Endothelial cell of umbilical vein (primary cell): ENCODE measurements at regions not wholly inside any gene's neighbourhood (a gene's known extent, or its start where the extent isn't known, plus 50 kb on each side); places are given as distances from the start of the nearest gene placed in this dataset.

Source experiments
- BruUV-seq: library from RNA; stranded (reverse); fragments of 400-500 nt; replicated peaks from 2 replicates; lab custom pipeline; 2021; lab: Mats Ljungman, UMichigan
- CTCF ChIA-PET: fragments of 300-600, 350-600 bp; sonication (Branson Sonifier 250); formaldehyde crosslinking; loops from one replicate; lab custom pipeline; 2021; ENCODE audit warnings: antibody characterized with exemption, inconsistent platforms; lab: Charles Lee
- POLR2A ChIA-PET: fragments of 300-600, 350-600 bp; sonication (Branson Sonifier 250); formaldehyde crosslinking; loops from one replicate; lab custom pipeline; 2021; ENCODE audit warnings: antibody characterized with exemption, inconsistent platforms; lab: Charles Lee
- DNase-seq: peaks from one replicate; pipeline ENCODE4 v3.0.0-alpha.2; 2011; ENCODE audit warnings: low read depth, low spot score
- FAIRE-seq: peaks from 2 replicates; lab custom pipeline; 2011; peaks lifted over from hg19 to GRCh38; lab: Jason Lieb, UNC
- H2AFZ ChIP-seq: 2 replicates; pipeline ENCODE4 v1.6.0; 2012; ENCODE audit warnings: low read depth, low read length, control low read depth, inconsistent platforms
- H3K27ac ChIP-seq: 2 replicates; pipeline ENCODE4 v1.5.1; 2011; ENCODE audit warnings: low read depth, mild to moderate bottlenecking, control low read depth, low read length, moderate library complexity; ENCODE audit not compliant: insufficient read depth
- H3K27me3 ChIP-seq, 2 experiments: 2 replicates each; pipeline versions ENCODE4 v1.6.0 to v1.6.1; 2011; ENCODE audit warnings: low read length in 2 of 2, mixed read lengths in 1 of 2; ENCODE audit not compliant: control insufficient read depth in 2 of 2, insufficient read depth in 2 of 2
- H3K36me3 ChIP-seq, 2 experiments: 2 replicates in 1 of 2; 3 replicates in 1 of 2; pipeline ENCODE4 v1.5.1; 2011; ENCODE audit warnings: low read length in 2 of 2, mild to moderate bottlenecking in 1 of 2, moderate library complexity in 1 of 2; ENCODE audit not compliant: control insufficient read depth in 2 of 2, insufficient read depth in 2 of 2; ENCODE audit errors: extremely low read depth in 1 of 2
- H3K4me1 ChIP-seq: 3 replicates; pipeline ENCODE4 v1.5.1; 2011; ENCODE audit warnings: mild to moderate bottlenecking, low read length; ENCODE audit not compliant: control insufficient read depth, insufficient read depth; ENCODE audit errors: extremely low read depth
- H3K4me2 ChIP-seq: 2 replicates; pipeline ENCODE4 v1.6.1; 2011; ENCODE audit warnings: low read length, control low read depth, mixed read lengths; ENCODE audit not compliant: insufficient read depth
- H3K4me3 ChIP-seq, 3 experiments: fragments of 200-600 bp in 1 of 3; sonication (generic), shearing (Covaris generic) in 1 of 3; replicated peaks in 1 of 3; 2 replicates each; pipeline ENCODE4 v1.5.1; 2011 to 2016; ENCODE audit warnings: control low read depth in 3 of 3, low read length in 3 of 3, mild to moderate bottlenecking in 2 of 3, inconsistent platforms in 1 of 3, low read depth in 1 of 3, moderate library complexity in 1 of 3; ENCODE audit not compliant: insufficient read depth in 1 of 3
- H3K79me2 ChIP-seq: 2 replicates; pipeline ENCODE4 v1.6.0; 2012; ENCODE audit warnings: low read length, inconsistent platforms; ENCODE audit not compliant: control insufficient read depth, insufficient read depth
- H3K9ac ChIP-seq: replicated peaks from 2 replicates; pipeline ENCODE3; 2011; ENCODE audit warnings: low read length, control low read depth; ENCODE audit not compliant: insufficient read depth; ENCODE audit errors: extremely low read depth
- H3K9me1 ChIP-seq: replicated peaks from 3 replicates; pipeline ENCODE4 v1.6.0; 2011; ENCODE audit warnings: mild to moderate bottlenecking, low read length; ENCODE audit not compliant: control insufficient read depth, insufficient read depth; ENCODE audit errors: extremely low read depth
- H3K9me3 ChIP-seq: replicated peaks from 2 replicates; pipeline ENCODE4 v1.5.1; 2012; ENCODE audit warnings: low read length, inconsistent platforms; ENCODE audit not compliant: control insufficient read depth, insufficient read depth
- H4K20me1 ChIP-seq: replicated peaks from 2 replicates; pipeline ENCODE3; 2011; ENCODE audit warnings: mild to moderate bottlenecking, low read length; ENCODE audit not compliant: control insufficient read depth, insufficient read depth; ENCODE audit errors: extremely low read depth
- EZH2 ChIP-seq: IDR thresholded peaks from 2 replicates; pipeline ENCODE4 v1.6.1; 2012; ENCODE audit warnings: borderline replicate concordance, low read depth, mild to moderate bottlenecking, moderate library complexity, low read length, inconsistent platforms; ENCODE audit not compliant: severe bottlenecking
- FOS ChIP-seq: IDR thresholded peaks from 2 replicates; pipeline ENCODE4 v1.6.1; 2011; ENCODE audit warnings: mild to moderate bottlenecking, low read length, moderate library complexity, borderline replicate concordance; ENCODE audit not compliant: insufficient read depth
- GATA2 ChIP-seq: IDR thresholded peaks from 2 replicates; pipeline ENCODE4 v1.7.0; 2011; ENCODE audit warnings: low read depth, mild to moderate bottlenecking, moderate library complexity, mixed read lengths, low read length; ENCODE audit not compliant: insufficient read length, insufficient read depth
- JUN ChIP-seq: IDR thresholded peaks from 2 replicates; pipeline ENCODE4 v1.6.1; 2011; ENCODE audit warnings: borderline replicate concordance, low read depth; ENCODE audit not compliant: insufficient read length, insufficient read depth
- MYC ChIP-seq: IDR thresholded peaks from one replicate; pipeline ENCODE4 v1.6.1; 2011; ENCODE audit warnings: mild to moderate bottlenecking, low read depth, low read length
- POLR2A ChIP-seq: IDR thresholded peaks from 2 replicates; pipeline ENCODE4 v1.6.1; 2012; ENCODE audit warnings: low read depth, mild to moderate bottlenecking, control low read depth, low read length
- POLR2AphosphoS5 ChIP-seq: IDR thresholded peaks from 2 replicates; pipeline ENCODE4 v1.6.1; 2012; ENCODE audit warnings: low read depth, mild to moderate bottlenecking, control low read depth, low read length, moderate library complexity; ENCODE audit not compliant: insufficient read depth
- dilution Hi-C: fragments of 300-500 bp; cut with MboI; formaldehyde crosslinking; loops from one replicate; pipeline ENCODE4 v1.15.0; 2019; ENCODE audit warnings: low sequenced_read_pairs; ENCODE audit not compliant: extremely low pct_ligation_motif_present
- intact Hi-C: fragments of 100-400 bp; cut with micrococcal nuclease; formaldehyde crosslinking; loops from one replicate; pipeline ENCODE4 v1.10.0; 2022
- TF ChIP-seq, protein P1 (sequence below): IDR thresholded peaks from 2 replicates; pipeline ENCODE4 v1.6.1; 2011; ENCODE audit not compliant: insufficient read depth, insufficient read length
- TF ChIP-seq, protein P2 (sequence below), 2 donors: IDR thresholded peaks; 1 replicate in 1 of 2; 2 replicates in 1 of 2; pipeline ENCODE4 v1.5.1; 2011; ENCODE audit warnings: low read length in 2 of 2, mild to moderate bottlenecking in 2 of 2, moderate library complexity in 2 of 2, control low read depth in 1 of 2, inconsistent platforms in 1 of 2, low read depth in 1 of 2; ENCODE audit not compliant: insufficient read depth in 1 of 2; ENCODE audit errors: extremely low read depth in 1 of 2

DNA sequence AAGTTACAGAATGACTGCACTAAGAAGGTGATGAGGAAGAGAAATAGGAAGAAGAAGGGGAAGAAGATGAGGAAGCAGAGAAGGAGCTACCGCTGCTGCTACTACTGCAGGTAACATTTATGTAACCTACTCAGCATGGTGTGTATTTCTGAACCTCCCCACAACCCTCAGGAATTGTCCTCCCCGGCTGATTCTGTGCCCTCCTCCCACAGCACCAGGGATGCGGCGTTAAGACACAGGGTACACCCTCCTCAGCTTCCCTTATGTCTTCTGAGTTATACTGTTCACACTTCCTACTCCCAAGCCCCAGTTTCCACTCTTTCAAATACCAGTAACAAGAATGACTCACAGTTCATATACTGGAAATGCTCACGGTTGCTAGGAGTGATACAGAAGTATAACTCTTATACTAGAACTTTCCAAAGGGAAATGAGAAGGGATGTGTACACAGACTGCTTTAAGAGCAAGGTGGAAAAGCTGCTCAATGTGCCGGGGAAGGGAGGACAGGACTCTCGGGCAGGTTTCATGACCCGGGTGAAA is 224.5 kb upstream of the PSMD7 start:
- H2AFZ ChIP-seq = no peak overlapping the region
- POLR2A ChIA-PET = no interaction called here
- no peak overlapping the region for H3K27ac ChIP-seq
- BruUV-seq = no TSS peak
- H3K4me3 ChIP-seq = no peak overlapping the region
- CTCF ChIA-PET = no interaction called here
- TF ChIP-seq FOS = no peak
- TF ChIP-seq, protein P1, sequence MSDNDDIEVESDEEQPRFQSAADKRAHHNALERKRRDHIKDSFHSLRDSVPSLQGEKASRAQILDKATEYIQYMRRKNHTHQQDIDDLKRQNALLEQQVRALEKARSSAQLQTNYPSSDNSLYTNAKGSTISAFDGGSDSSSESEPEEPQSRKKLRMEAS = no peak
- no peak for TF ChIP-seq POLR2A
- no peak for TF ChIP-seq EZH2
- TF ChIP-seq, protein P2, sequence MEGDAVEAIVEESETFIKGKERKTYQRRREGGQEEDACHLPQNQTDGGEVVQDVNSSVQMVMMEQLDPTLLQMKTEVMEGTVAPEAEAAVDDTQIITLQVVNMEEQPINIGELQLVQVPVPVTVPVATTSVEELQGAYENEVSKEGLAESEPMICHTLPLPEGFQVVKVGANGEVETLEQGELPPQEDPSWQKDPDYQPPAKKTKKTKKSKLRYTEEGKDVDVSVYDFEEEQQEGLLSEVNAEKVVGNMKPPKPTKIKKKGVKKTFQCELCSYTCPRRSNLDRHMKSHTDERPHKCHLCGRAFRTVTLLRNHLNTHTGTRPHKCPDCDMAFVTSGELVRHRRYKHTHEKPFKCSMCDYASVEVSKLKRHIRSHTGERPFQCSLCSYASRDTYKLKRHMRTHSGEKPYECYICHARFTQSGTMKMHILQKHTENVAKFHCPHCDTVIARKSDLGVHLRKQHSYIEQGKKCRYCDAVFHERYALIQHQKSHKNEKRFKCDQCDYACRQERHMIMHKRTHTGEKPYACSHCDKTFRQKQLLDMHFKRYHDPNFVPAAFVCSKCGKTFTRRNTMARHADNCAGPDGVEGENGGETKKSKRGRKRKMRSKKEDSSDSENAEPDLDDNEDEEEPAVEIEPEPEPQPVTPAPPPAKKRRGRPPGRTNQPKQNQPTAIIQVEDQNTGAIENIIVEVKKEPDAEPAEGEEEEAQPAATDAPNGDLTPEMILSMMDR (IDR thresholded peaks at IDR 0.05; ENCODE audit: extremely low read depth in 1 of 2, insufficient read depth in 1 of 2, low read depth in 1 of 2, low read length in 2 of 2) = no peak
- TF ChIP-seq POLR2AphosphoS5 = no peak
- TF ChIP-seq MYC = no peak
- TF ChIP-seq GATA2 = no peak
- TF ChIP-seq JUN = no peak
- H3K4me2 ChIP-seq = no peak overlapping the region
- no peaks in the 10 kb centered on the region for H3K9me3 ChIP-seq
- no peak for DNase-seq
- no peaks in the 10 kb centered on the region for H4K20me1 ChIP-seq
- H3K27me3 ChIP-seq = no peaks in the 10 kb centered on the region
- no peaks in the 10 kb centered on the region for H3K79me2 ChIP-seq
- FAIRE-seq = no peak
- dilution Hi-C loops = no loop called here
- H3K9me1 ChIP-seq = no peaks in the 10 kb centered on the region
- no peak overlapping the region for H3K9ac ChIP-seq
- no peaks in the 10 kb centered on the region for H3K36me3 ChIP-seq
- H3K4me1 ChIP-seq = no peaks in the 10 kb centered on the region
- intact Hi-C loops = no loop called here
